ENCODE measurements at regions not wholly inside any gene's neighbourhood (a gene's known extent, or its start where the extent isn't known, plus 50 kb on each side); places are given as distances from the start of the nearest gene placed in this dataset.
"Not testable (repeated sequence)": the region's sequence is repeated elsewhere in the genome, so short reads cannot be mapped to it uniquely, and the experiment has no call there.

GRCh38 chr1:198935306-198935921 lies 296.6 kb downstream of the PTPRC start:
- DNase-seq = peak; percentile 97

- peak; percentile 83 for DNase-seq
Measured at GRCh38 chr1:198936371-198937083, 297.7 kb downstream of the PTPRC start.

- peak; percentile 94 for DNase-seq
Measured at GRCh38 chr1:198937231-198938031, 298.6 kb downstream of the PTPRC start.

GRCh38 chr1:198939286-198939685 lies 300.4 kb downstream of the PTPRC start:
- DNase-seq = no peak

- DNase-seq = no peak
Measured at GRCh38 chr1:198939956-198940355, 301.1 kb downstream of the PTPRC start.

- no peak for DNase-seq
Measured at GRCh38 chr1:198942466-198942865, 303.6 kb downstream of the PTPRC start.

- DNase-seq = no peak
Measured at GRCh38 chr1:198943484-198944187, 304.8 kb downstream of the PTPRC start.

- no peak for DNase-seq
Measured at GRCh38 chr1:198947456-198947855, 308.6 kb downstream of the PTPRC start.

- DNase-seq = no peak
Measured at GRCh38 chr1:198948895-198949659, 310.2 kb downstream of the PTPRC start.

GRCh38 chr1:198950036-198950435 lies 311.2 kb downstream of the PTPRC start:
- DNase-seq = no peak

- DNase-seq = no peak
Measured at GRCh38 chr1:198955085-198955484, 316.2 kb downstream of the PTPRC start.

GRCh38 chr1:198957044-198957443 lies 318.2 kb downstream of the PTPRC start:
- DNase-seq = no peak

- no peak for DNase-seq
Measured at GRCh38 chr1:198959032-198959431, 320.2 kb downstream of the PTPRC start.

GRCh38 chr1:198959676-198960075 lies 320.8 kb downstream of the PTPRC start:
- DNase-seq = no peak

- not testable (repeated sequence) for DNase-seq
Measured at GRCh38 chr1:198963796-198964195, 325.0 kb downstream of the PTPRC start.

- DNase-seq = no peak
Measured at GRCh38 chr1:198966519-198966918, 327.7 kb downstream of the PTPRC start.

- no peak for DNase-seq
Measured at GRCh38 chr1:198967566-198967965, 328.7 kb downstream of the PTPRC start.

GRCh38 chr1:198968866-198969265 lies 330.0 kb downstream of the PTPRC start:
- no peak for DNase-seq

GRCh38 chr1:198969981-198970380 lies 331.1 kb downstream of the PTPRC start:
- no peak for DNase-seq

- no peak for DNase-seq
Measured at GRCh38 chr1:198970916-198971315, 332.1 kb downstream of the PTPRC start.

GRCh38 chr1:198977909-198978308 lies 339.1 kb downstream of the PTPRC start:
- DNase-seq = no peak

- no peak for DNase-seq
Measured at GRCh38 chr1:198978523-198978922, 339.7 kb downstream of the PTPRC start.

Data from eye (tissue), 1 donor.